ENCODE measurements at regions not wholly inside any gene's neighbourhood (a gene's known extent, or its start where the extent isn't known, plus 50 kb on each side); places are given as distances from the start of the nearest gene placed in this dataset.

- TF ChIP-seq, protein P1, sequence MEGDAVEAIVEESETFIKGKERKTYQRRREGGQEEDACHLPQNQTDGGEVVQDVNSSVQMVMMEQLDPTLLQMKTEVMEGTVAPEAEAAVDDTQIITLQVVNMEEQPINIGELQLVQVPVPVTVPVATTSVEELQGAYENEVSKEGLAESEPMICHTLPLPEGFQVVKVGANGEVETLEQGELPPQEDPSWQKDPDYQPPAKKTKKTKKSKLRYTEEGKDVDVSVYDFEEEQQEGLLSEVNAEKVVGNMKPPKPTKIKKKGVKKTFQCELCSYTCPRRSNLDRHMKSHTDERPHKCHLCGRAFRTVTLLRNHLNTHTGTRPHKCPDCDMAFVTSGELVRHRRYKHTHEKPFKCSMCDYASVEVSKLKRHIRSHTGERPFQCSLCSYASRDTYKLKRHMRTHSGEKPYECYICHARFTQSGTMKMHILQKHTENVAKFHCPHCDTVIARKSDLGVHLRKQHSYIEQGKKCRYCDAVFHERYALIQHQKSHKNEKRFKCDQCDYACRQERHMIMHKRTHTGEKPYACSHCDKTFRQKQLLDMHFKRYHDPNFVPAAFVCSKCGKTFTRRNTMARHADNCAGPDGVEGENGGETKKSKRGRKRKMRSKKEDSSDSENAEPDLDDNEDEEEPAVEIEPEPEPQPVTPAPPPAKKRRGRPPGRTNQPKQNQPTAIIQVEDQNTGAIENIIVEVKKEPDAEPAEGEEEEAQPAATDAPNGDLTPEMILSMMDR (conservative IDR thresholded peaks at IDR 0.05; ENCODE audit: low read depth, low read length): no peak
- TF ChIP-seq EZH2 (IDR thresholded peaks at IDR 0.05; ENCODE audit: low read length, unreplicated experiment) (no peak), EZH2phosphoT487 (IDR thresholded peaks at IDR 0.05; ENCODE audit: borderline replicate concordance, low read length) (no peak)
- Histone ChIP-seq H3K4me2 (ENCODE audit: low read length) (peak overlapping the region; percentile 82), H3K27me3 (ENCODE audit: low read length) (peaks cover 7% of the 10 kb centered on the region; the same call in 1 of the 2 replicates), H3K9ac (ENCODE audit: low read length) (no peak overlapping the region), H3K79me2 (ENCODE audit: low read length) (no peaks in the 10 kb centered on the region), H3K9me2 (replicated peaks; ENCODE audit: low read length) (no peaks in the 10 kb centered on the region), H3K36me3 (ENCODE audit: low read depth, low read length) (no peaks in the 10 kb centered on the region), H3K4me3 (ENCODE audit: low read length) (peak overlapping the region; percentile 65), H3F3A (ENCODE audit: low read length, unreplicated experiment) (no peaks in the 10 kb centered on the region), H3K4me1 (ENCODE audit: insufficient read depth, low read length) (peaks cover 13% of the 10 kb centered on the region), H4K20me1 (ENCODE audit: low read length) (no peaks in the 10 kb centered on the region), H2AFZ (ENCODE audit: low read length) (peak overlapping the region; percentile 77), H3K9me3 (ENCODE audit: low read length) (no peaks in the 10 kb centered on the region), H3K27ac (ENCODE audit: low read length) (no peak overlapping the region)
- BruUV-seq (replicated peaks): no TSS peak
- ATAC-seq (no peak), DNase-seq (no peak)
- POLR2A ChIA-PET (ENCODE audit: unreplicated experiment): no interaction called here
- intact Hi-C loops (cut with micrococcal nuclease): no loop called here
- CTCF ChIA-PET: no interaction called here
Measured at GRCh38 chr5:60488466-60489130, 211.4 kb downstream of the DEPDC1B start.

DNA sequence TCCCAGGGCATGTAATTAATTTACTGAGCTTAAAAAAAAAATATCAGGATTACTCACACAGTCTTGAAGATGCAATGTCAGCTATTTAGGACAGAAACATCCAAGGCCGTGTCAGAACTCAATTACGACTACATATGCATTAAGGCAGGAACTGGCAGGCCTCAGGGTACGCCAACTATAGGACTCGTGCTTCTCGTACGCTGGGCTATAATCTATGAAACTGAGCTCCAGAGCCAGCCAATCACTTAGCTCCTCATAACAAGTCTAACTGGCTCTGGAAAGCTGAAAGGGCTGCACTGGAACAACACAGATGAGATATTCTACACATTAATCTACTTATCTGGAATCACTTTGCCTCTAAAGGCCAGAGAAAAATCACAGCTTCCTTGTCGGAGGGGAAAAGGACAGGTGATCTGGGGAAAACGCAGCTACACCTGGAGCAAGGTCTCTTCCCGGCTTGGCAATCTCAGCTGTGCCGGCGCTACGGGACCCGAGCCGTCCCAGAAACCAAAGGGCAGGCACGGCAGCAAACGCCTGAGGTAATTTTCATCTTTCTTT is 212.0 kb downstream of the DEPDC1B start:
- Histone ChIP-seq H3K4me3 (ENCODE audit: low read length) (peak overlapping the region; percentile 65), H3K9ac (ENCODE audit: low read length) (no peak overlapping the region), H2AFZ (ENCODE audit: low read length) (peak overlapping the region; percentile 77), H3K4me2 (ENCODE audit: low read length) (peak overlapping the region; percentile 82), H4K20me1 (ENCODE audit: low read length) (no peaks in the 10 kb centered on the region), H3K27ac (ENCODE audit: low read length) (no peak overlapping the region; the same call in 1 of the 2 replicates), H3F3A (ENCODE audit: low read length, unreplicated experiment) (no peaks in the 10 kb centered on the region), H3K4me1 (ENCODE audit: insufficient read depth, low read length) (peaks cover 7% of the 10 kb centered on the region; the same call in 1 of the 2 replicates), H3K79me2 (ENCODE audit: low read length) (no peaks in the 10 kb centered on the region), H3K36me3 (ENCODE audit: low read depth, low read length) (no peaks in the 10 kb centered on the region), H3K9me3 (ENCODE audit: low read length) (no peaks in the 10 kb centered on the region), H3K27me3 (ENCODE audit: low read length) (peaks cover 7% of the 10 kb centered on the region; the same call in 1 of the 2 replicates), H3K9me2 (replicated peaks; ENCODE audit: low read length) (no peaks in the 10 kb centered on the region)
- DNase-seq (peak; percentile 35), ATAC-seq (peak; percentile 27)
- ChIA-PET POLR2A (ENCODE audit: unreplicated experiment) (interaction anchor here (0.6 kb wide), 1 partner anchor 45 kb away, joined by 3 read pairs; no protein-coding TSS in a partner anchor), CTCF (no interaction called here)
- no peak for TF ChIP-seq EZH2phosphoT487 (IDR thresholded peaks at IDR 0.05; ENCODE audit: borderline replicate concordance, low read length)
- TF ChIP-seq EZH2 (IDR thresholded peaks at IDR 0.05; ENCODE audit: low read length, unreplicated experiment): no peak
- TF ChIP-seq, protein P1 (conservative IDR thresholded peaks at IDR 0.05; ENCODE audit: low read depth, low read length): no peak
- no TSS peak for BruUV-seq (replicated peaks)
- intact Hi-C loops (cut with micrococcal nuclease): no loop called here

DNA sequence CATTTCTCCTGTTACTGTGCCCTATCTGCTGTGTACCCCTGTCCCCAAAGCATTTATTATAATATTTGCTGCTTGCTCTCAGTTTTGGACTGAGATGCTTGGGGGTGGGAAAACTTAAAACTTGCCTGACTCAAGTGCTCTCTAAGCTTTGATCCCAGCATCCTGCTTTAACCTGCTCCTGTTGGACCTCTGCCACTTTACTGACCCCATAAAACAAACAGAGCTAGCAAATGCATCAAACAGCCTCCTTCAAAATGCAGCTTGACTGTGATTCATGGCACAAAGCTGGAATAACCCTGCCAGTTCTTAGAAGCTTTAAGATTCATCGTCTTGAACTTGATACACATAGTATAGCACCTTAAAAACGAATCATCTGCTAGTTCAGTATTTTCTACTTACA is 212.5 kb downstream of the DEPDC1B start:
- Histone ChIP-seq H3F3A (ENCODE audit: low read length, unreplicated experiment) (no peaks in the 10 kb centered on the region), H3K4me3 (ENCODE audit: low read length) (peak overlapping the region; percentile 65; the same call in 1 of the 2 replicates), H3K9me2 (replicated peaks; ENCODE audit: low read length) (no peaks in the 10 kb centered on the region), H3K4me1 (ENCODE audit: insufficient read depth, low read length) (peaks cover 7% of the 10 kb centered on the region; the same call in 1 of the 2 replicates), H3K27me3 (ENCODE audit: low read length) (peaks cover 7% of the 10 kb centered on the region; the same call in 1 of the 2 replicates), H3K9ac (ENCODE audit: low read length) (no peak overlapping the region), H3K27ac (ENCODE audit: low read length) (no peak overlapping the region; the same call in 1 of the 2 replicates), H3K79me2 (ENCODE audit: low read length) (no peaks in the 10 kb centered on the region), H3K9me3 (ENCODE audit: low read length) (no peaks in the 10 kb centered on the region), H3K4me2 (ENCODE audit: low read length) (peak overlapping the region; percentile 82), H2AFZ (ENCODE audit: low read length) (peak overlapping the region; percentile 77), H4K20me1 (ENCODE audit: low read length) (no peaks in the 10 kb centered on the region), H3K36me3 (ENCODE audit: low read depth, low read length) (no peaks in the 10 kb centered on the region)
- no peak for ATAC-seq
- no TSS peak for BruUV-seq (replicated peaks)
- ChIA-PET POLR2A (ENCODE audit: unreplicated experiment) (interaction anchor here (0.6 kb wide), 1 partner anchor 45 kb away, joined by 3 read pairs; no protein-coding TSS in a partner anchor), CTCF (no interaction called here)
- TF ChIP-seq, protein P1 (conservative IDR thresholded peaks at IDR 0.05; ENCODE audit: low read depth, low read length): no peak
- TF ChIP-seq EZH2 (IDR thresholded peaks at IDR 0.05; ENCODE audit: low read length, unreplicated experiment) (no peak), EZH2phosphoT487 (IDR thresholded peaks at IDR 0.05; ENCODE audit: borderline replicate concordance, low read length) (no peak)
- peak; percentile 38 for DNase-seq
- intact Hi-C loops (cut with micrococcal nuclease): no loop called here
